GM19463 (cell line): ENCODE measurements at regions not wholly inside any gene's neighbourhood (a gene's known extent, or its start where the extent isn't known, plus 50 kb on each side); places are given as distances from the start of the nearest gene placed in this dataset.
"Not testable (repeated sequence)": the region's sequence is repeated elsewhere in the genome, so short reads cannot be mapped to it uniquely, and the experiment has no call there.

Source experiments
- ATAC-seq: cut with Tn5 transposase; IDR thresholded peaks from one replicate; pipeline ENCODE4 v1.9.1; 2021; ENCODE audit warnings: mild to moderate bottlenecking, moderate library complexity; ENCODE audit not compliant: unreplicated experiment

DNA sequence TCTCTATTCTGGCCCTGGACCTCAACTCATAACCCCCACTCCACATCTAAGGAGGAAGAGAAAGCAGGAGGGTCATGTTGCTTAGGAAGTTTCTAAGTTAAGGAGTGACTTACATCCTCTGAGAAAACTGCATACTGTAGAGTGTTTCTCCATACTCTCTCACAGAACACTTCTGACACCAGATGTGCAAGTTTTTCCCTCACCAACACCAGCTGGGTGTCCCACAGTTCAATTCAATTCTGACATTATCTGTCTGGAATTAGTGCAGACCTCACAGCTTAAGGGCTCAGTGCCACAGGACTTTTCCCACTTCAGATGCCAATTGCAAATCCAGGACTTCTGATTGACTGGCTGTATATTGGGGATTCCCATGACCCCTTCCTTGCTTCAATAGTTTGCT lies 89.0 kb upstream of the SFRP2 start:
- ATAC-seq = no peak

DNA sequence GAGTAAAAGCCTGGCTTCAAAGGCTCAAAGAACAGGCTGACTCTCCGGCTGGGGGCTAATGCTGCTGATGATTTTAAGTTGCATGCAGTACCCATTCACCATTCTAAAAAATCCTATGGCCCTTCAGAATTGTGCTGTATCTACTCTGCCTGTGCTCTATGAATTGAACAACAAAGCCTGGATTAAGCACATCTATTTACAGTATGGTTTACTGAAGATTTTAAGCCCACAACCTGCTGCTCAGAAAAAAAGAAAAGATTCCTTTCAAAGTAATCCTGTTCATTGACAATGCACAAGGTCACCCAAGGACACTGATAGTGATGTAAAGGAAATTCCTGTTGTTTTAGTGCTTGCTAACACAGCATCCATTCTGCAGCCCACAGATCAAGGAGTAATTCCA lies 84.9 kb upstream of the SFRP2 start:
- no peak for ATAC-seq

DNA sequence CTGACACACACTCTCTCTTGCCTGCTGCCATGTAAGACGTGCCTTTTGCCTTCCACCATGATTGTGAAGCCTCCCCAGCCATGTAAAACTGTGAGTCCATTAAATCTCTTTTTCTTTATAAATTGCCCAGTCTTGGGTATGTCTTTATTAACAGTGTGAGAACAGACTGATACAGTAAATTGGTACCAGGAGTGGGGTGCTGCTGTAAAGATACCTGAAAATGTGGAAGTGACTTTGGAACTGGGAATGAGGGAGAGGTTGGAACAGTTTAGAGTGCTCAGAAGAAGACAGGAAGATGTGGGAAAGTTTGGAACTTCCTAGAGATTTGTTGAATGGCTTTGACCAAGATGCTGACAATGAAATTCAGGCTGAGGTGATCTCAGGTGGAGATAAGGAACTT lies 77.9 kb upstream of the SFRP2 start:
- not testable (repeated sequence) for ATAC-seq

DNA sequence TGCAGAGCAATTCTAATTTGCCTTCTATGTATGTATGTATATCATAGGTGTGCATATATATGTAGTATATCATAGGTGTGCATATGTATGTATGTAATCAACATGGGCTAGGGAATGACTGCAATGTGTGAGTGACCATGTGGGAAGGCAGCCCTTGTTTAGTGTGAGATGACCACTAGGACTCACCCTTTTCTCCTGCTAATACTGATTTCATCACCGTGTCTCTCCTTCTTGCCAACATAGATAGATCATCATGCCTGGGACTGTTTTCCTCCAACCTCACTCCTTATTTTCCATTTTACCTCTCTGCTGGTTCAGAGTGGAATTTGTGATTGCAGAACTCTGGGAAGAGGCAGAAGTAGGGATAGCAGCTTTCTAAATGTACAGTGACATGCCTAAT lies 63.6 kb upstream of the SFRP2 start:
- ATAC-seq = no peak

DNA sequence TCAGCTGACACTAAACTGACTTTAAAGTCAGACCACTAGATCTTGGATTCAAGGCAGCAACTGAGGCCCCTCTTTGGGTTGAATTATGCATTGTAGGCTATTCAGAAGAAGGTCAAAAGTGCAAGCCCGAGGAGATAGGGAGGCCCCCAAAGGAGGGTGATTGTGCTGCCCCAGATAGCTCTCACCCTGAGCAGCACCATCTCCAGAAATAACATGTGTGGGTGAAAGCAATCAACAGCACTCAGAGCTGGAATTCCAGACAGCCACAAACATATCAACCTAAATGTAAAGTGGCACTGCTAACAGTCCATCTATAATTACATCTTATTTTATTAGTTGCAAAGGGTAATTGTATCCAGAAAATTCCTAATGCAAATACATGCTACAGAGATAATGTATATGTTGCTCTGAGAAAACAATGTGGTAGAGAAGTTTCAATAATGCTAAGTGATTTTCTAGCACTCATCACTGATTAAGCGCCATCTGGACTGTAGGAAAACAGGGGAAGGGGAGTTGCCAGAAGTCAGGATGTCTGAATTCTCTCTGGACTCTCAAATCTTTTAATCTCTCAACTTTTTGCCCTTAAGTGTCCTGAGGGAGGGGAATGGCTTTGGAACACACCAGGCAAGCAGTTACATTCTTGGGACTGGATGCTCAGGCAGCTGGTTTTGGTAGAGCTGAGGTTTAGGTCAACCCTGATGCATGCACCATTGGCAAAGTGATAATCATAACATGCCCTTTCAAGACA lies 61.8 kb upstream of the SFRP2 start:
- no peak for ATAC-seq

DNA sequence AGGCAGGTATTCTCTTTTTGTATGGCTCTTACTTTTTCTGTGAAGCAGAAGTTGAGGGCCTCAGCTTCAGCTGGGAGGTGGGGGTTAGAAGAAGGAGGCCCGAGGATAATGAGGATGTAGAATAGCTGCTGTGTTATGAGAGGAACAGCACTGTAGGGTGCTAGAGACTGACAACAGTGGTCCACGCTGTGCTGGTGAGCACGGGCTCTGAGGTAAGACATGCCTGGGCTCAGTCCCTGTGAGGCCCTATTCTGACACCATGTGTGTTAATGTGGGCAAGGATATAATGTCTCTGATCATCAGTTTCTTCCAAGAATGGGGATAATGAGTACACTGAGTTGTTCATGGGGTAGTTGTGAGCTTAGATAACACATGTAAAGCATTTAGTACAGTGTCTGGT lies 55.3 kb upstream of the SFRP2 start:
- no peak for ATAC-seq
